GM12891 (cell line): ENCODE measurements at regions not wholly inside any gene's neighbourhood (a gene's known extent, or its start where the extent isn't known, plus 50 kb on each side); places are given as distances from the start of the nearest gene placed in this dataset.

ENCODE experiments used
- POLR2A ChIP-seq: IDR thresholded peaks from 2 replicates; pipeline ENCODE4 v1.6.1; 2011; ENCODE audit warnings: low read depth, low read length, control low read depth
- POLR2AphosphoS5 ChIP-seq: IDR thresholded peaks from 2 replicates; pipeline ENCODE4 v1.6.1; 2011; ENCODE audit warnings: low read depth, low read length, control low read depth
- SPI1 ChIP-seq: IDR thresholded peaks from 2 replicates; pipeline ENCODE4 v1.6.1; 2011; ENCODE audit warnings: low read depth, low read length, control low read depth
- TAF1 ChIP-seq: IDR thresholded peaks from 2 replicates; pipeline ENCODE4 v1.6.1; 2011; ENCODE audit warnings: low read depth, low read length, control low read depth

- no peak for TF ChIP-seq POLR2A
- TF ChIP-seq SPI1, result no peak
- TF ChIP-seq POLR2AphosphoS5, result no peak
- TF ChIP-seq TAF1, result no peak
These were observed 803.3 kb upstream of the FAM98A start for GRCh38 chr2:34402376-34402775.
